Panc1 (cell line): ENCODE measurements at regions not wholly inside any gene's neighbourhood (a gene's known extent, or its start where the extent isn't known, plus 50 kb on each side); places are given as distances from the start of the nearest gene placed in this dataset.
A peak's percentile ranks its signal among the peaks of the same experiment; 100 is the strongest.

ENCODE experiments used
- POLR2AphosphoS5 ChIP-seq: IDR thresholded peaks from 2 replicates; pipeline ENCODE4 v1.6.1; 2012; ENCODE audit warnings: mild to moderate bottlenecking, low read depth, low read length, moderate library complexity
- TF ChIP-seq, protein P1 (sequence below): fragments of 450-650 bp; IDR thresholded peaks from 2 replicates; pipeline ENCODE4 v1.5.1; 2017; ENCODE audit warnings: mild to moderate bottlenecking
- TF ChIP-seq, protein P2 (sequence below), 2 experiments: IDR thresholded peaks; 2 replicates each; pipeline ENCODE4 v1.6.1; 2011 to 2012; ENCODE audit warnings: low read depth in 2 of 2, control low read depth in 1 of 2, low read length in 1 of 2, mild to moderate bottlenecking in 1 of 2, moderate library complexity in 1 of 2; ENCODE audit not compliant: insufficient read depth in 1 of 2

DNA sequence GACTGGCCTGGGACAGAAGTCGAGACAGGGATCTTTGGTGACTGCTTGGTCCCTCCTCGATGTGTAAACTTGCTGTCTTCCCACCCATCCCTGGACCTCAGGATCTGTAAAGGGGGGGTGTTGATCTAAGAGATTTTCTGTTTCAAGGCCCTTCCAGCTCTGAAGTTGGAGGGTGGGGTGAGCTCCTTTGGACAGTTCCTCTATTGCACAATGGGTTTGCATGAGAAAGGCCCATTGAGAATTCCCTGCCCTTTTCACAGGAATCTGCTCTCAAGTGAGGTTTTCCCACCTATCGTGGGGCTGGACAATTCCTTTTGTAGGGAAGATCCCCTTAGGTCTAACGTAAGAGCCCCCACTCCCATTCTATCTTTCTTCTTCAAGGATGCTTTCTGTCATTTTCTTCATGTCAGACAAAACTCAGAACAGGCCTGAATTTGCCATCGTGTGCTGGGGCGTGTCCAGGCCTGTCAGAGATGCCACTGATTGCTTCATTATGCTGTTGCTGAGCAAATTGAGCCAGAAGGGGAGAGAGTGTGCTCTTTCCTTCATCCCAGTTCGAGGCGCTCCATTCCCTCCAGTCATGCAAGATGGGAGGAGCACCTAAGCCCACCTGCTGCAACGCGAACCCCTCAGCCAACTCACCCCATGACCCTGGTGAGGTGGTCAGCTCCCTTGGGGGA lies 149.9 kb upstream of the IGSF21 start:
- TF ChIP-seq, protein P1, sequence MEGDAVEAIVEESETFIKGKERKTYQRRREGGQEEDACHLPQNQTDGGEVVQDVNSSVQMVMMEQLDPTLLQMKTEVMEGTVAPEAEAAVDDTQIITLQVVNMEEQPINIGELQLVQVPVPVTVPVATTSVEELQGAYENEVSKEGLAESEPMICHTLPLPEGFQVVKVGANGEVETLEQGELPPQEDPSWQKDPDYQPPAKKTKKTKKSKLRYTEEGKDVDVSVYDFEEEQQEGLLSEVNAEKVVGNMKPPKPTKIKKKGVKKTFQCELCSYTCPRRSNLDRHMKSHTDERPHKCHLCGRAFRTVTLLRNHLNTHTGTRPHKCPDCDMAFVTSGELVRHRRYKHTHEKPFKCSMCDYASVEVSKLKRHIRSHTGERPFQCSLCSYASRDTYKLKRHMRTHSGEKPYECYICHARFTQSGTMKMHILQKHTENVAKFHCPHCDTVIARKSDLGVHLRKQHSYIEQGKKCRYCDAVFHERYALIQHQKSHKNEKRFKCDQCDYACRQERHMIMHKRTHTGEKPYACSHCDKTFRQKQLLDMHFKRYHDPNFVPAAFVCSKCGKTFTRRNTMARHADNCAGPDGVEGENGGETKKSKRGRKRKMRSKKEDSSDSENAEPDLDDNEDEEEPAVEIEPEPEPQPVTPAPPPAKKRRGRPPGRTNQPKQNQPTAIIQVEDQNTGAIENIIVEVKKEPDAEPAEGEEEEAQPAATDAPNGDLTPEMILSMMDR, result no peak
- TF ChIP-seq, protein P2, sequence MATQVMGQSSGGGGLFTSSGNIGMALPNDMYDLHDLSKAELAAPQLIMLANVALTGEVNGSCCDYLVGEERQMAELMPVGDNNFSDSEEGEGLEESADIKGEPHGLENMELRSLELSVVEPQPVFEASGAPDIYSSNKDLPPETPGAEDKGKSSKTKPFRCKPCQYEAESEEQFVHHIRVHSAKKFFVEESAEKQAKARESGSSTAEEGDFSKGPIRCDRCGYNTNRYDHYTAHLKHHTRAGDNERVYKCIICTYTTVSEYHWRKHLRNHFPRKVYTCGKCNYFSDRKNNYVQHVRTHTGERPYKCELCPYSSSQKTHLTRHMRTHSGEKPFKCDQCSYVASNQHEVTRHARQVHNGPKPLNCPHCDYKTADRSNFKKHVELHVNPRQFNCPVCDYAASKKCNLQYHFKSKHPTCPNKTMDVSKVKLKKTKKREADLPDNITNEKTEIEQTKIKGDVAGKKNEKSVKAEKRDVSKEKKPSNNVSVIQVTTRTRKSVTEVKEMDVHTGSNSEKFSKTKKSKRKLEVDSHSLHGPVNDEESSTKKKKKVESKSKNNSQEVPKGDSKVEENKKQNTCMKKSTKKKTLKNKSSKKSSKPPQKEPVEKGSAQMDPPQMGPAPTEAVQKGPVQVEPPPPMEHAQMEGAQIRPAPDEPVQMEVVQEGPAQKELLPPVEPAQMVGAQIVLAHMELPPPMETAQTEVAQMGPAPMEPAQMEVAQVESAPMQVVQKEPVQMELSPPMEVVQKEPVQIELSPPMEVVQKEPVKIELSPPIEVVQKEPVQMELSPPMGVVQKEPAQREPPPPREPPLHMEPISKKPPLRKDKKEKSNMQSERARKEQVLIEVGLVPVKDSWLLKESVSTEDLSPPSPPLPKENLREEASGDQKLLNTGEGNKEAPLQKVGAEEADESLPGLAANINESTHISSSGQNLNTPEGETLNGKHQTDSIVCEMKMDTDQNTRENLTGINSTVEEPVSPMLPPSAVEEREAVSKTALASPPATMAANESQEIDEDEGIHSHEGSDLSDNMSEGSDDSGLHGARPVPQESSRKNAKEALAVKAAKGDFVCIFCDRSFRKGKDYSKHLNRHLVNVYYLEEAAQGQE (IDR thresholded peaks at IDR 0.05; ENCODE audit: insufficient read depth in 1 of 2, low read depth in 2 of 2, low read length in 1 of 2), result 0 out of 4 replicates have a peak, but pooled peaks of 1 of the 2 experiments have one; percentile 22
- no peak for TF ChIP-seq POLR2AphosphoS5
